HEK293T (cell line): ENCODE measurements at regions not wholly inside any gene's neighbourhood (a gene's known extent, or its start where the extent isn't known, plus 50 kb on each side); places are given as distances from the start of the nearest gene placed in this dataset.

ENCODE experiments used
- ARNT ChIP-seq: fragments of 450-650 bp; IDR thresholded peaks from 2 replicates; pipeline ENCODE4 v1.6.1; 2017; ENCODE audit warnings: mild to moderate bottlenecking
- BHLHE40 ChIP-seq: fragments of 450-650 bp; IDR thresholded peaks from 2 replicates; pipeline ENCODE4 v1.6.1; 2016; ENCODE audit warnings: mild to moderate bottlenecking, moderate library complexity, borderline replicate concordance
- FOXM1 ChIP-seq: fragments of 450-650 bp; IDR thresholded peaks from 2 replicates; pipeline ENCODE4 v1.6.1; 2017; ENCODE audit warnings: mild to moderate bottlenecking, borderline replicate concordance
- L3MBTL2 ChIP-seq: fragments of 450-650 bp; conservative IDR thresholded peaks from 2 replicates; pipeline ENCODE4 v1.6.1; 2016; ENCODE audit warnings: mild to moderate bottlenecking
- LEF1 ChIP-seq: fragments of 450-650 bp; IDR thresholded peaks from 2 replicates; pipeline ENCODE4 v1.6.1; 2017; ENCODE audit warnings: mild to moderate bottlenecking, borderline replicate concordance
- NFRKB ChIP-seq: fragments of 450-650 bp; IDR thresholded peaks from 2 replicates; pipeline ENCODE4 v1.6.1; 2016; ENCODE audit warnings: mild to moderate bottlenecking, moderate library complexity
- SP1 ChIP-seq: fragments of 450-650 bp; IDR thresholded peaks from 2 replicates; pipeline ENCODE4 v1.6.1; 2017
- SUZ12 ChIP-seq: fragments of 450-650 bp; IDR thresholded peaks from 2 replicates; pipeline ENCODE4 v1.6.1; 2016; ENCODE audit warnings: mild to moderate bottlenecking
- TARDBP ChIP-seq: fragments of 450-650 bp; IDR thresholded peaks from 2 replicates; pipeline ENCODE4 v1.6.1; 2016

- no peak for TF ChIP-seq NFRKB
- TF ChIP-seq SUZ12: no peak
- no peak for TF ChIP-seq FOXM1
- TF ChIP-seq TARDBP: no peak
- TF ChIP-seq L3MBTL2: no peak
- TF ChIP-seq ARNT: no peak
- no peak for TF ChIP-seq LEF1
- TF ChIP-seq BHLHE40: no peak
- TF ChIP-seq SP1: no peak
These were observed 940.3 kb upstream of the IGFBP7 start for GRCh38 chr4:58050439-58050838.
